ENCODE measurements at regions not wholly inside any gene's neighbourhood (a gene's known extent, or its start where the extent isn't known, plus 50 kb on each side); places are given as distances from the start of the nearest gene placed in this dataset.

GRCh38 chr14:25197885-25198284, 147.9 kb upstream of the STXBP6 start:
- DNase-seq (ENCODE audit: low spot score) = peak; percentile 87
- Histone ChIP-seq H3K4me1 (ENCODE audit: insufficient read depth, low read length) (peaks cover 18% of the 10 kb centered on the region), H2AFZ (ENCODE audit: low read length) (no peak overlapping the region), H3K27ac (ENCODE audit: extremely low read length, insufficient read depth, low read length) (no peak overlapping the region), H3K79me2 (ENCODE audit: insufficient read depth, low read length) (no peaks in the 10 kb centered on the region), H3K27me3 (ENCODE audit: control insufficient read depth in 1 of 2, insufficient read depth in 2 of 2, low read length in 2 of 2) (no peaks in the 10 kb centered on the region), H3K9me3 (ENCODE audit: low read length) (peaks cover 33% of the 10 kb centered on the region), H3K36me3 (replicated peaks in 1 of 2; ENCODE audit: control insufficient read depth in 1 of 2, insufficient read depth in 2 of 2, low read length in 2 of 2) (no peaks in the 10 kb centered on the region), H4K20me1 (ENCODE audit: insufficient read depth, low read length) (no peaks in the 10 kb centered on the region), H3K4me2 (ENCODE audit: low read depth, low read length) (peak overlapping the region; percentile 15; the same call in 1 of the 2 replicates), H3K9ac (ENCODE audit: insufficient read depth, low read depth, low read length) (no peak overlapping the region), H3K4me3 (replicated peaks in 1 of 3; ENCODE audit: insufficient read depth in 1 of 3, low read depth in 2 of 3, low read length in 3 of 3) (no peak overlapping the region)
- peak; percentile 98 for ATAC-seq
- no TSS peak for BruUV-seq (replicated peaks)
- ChIA-PET CTCF (ENCODE audit: low intra/inter-chr PET ratio, low total read pairs) (no interaction called here), POLR2A (no interaction called here)
- FAIRE-seq = peak; percentile 73
- intact Hi-C loops (cut with micrococcal nuclease; ENCODE audit: unreplicated experiment) = no loop called here
- in situ Hi-C loops (cut with HindIII; ENCODE audit: extremely low pct_ligation_motif_present, low pct_unique_long_range_greater_than_20kb) = no loop called here
- TF ChIP-seq NFAT5 (CRISPR knock-in tag; IDR thresholded peaks at IDR 0.05) (no peak), SOX5 (CRISPR knock-in tag; IDR thresholded peaks at IDR 0.05; ENCODE audit: borderline replicate concordance) (peak; percentile 86), SALL1 (CRISPR knock-in tag; IDR thresholded peaks at IDR 0.05) (peak; percentile 56; the same call in 1 of the 2 replicates), CERS6 (CRISPR knock-in tag; IDR thresholded peaks at IDR 0.05) (no peak), ZNF567 (CRISPR knock-in tag; IDR thresholded peaks at IDR 0.05; ENCODE audit: borderline replicate concordance) (no peak), ZNF841 (CRISPR knock-in tag; IDR thresholded peaks at IDR 0.05; ENCODE audit: borderline replicate concordance) (no peak), NAIF1 (CRISPR knock-in tag; IDR thresholded peaks at IDR 0.05; ENCODE audit: borderline replicate concordance) (no peak), ZNF777 (CRISPR knock-in tag; IDR thresholded peaks at IDR 0.05) (no peak), SMC3 (IDR thresholded peaks at IDR 0.05; ENCODE audit: low read length) (peak; percentile 38), ZBTB26 (CRISPR knock-in tag; IDR thresholded peaks at IDR 0.05; ENCODE audit: borderline replicate concordance) (no peak), MAZ (IDR thresholded peaks at IDR 0.05; ENCODE audit: borderline replicate concordance, low read depth, low read length) (peak; percentile 65; the same call in 1 of the 2 replicates), MAZ (CRISPR knock-in tag; IDR thresholded peaks at IDR 0.05; ENCODE audit: low read depth) (no peak), HOMEZ (CRISPR knock-in tag; IDR thresholded peaks at IDR 0.05; ENCODE audit: low read depth) (peak; percentile 87; the same call in 1 of the 2 replicates), KDM4B (CRISPR knock-in tag; IDR thresholded peaks at IDR 0.05) (0 out of 2 replicates have a peak, but pooled peaks have one; percentile 72), ZFP82 (CRISPR knock-in tag; IDR thresholded peaks at IDR 0.05; ENCODE audit: borderline replicate concordance) (no peak), ZFAT (CRISPR knock-in tag; conservative IDR thresholded peaks at IDR 0.05) (no peak), TEAD3 (CRISPR knock-in tag; optimal IDR thresholded peaks at IDR 0.05; ENCODE audit: borderline replicate concordance) (peak; percentile 82)

All from HepG2 (cell line).